Adrenal gland (tissue), 5 donors: ENCODE measurements at regions not wholly inside any gene's neighbourhood (a gene's known extent, or its start where the extent isn't known, plus 50 kb on each side); places are given as distances from the start of the nearest gene placed in this dataset.

Experiments used
- CTCF ChIP-seq, 6 experiments: fragments of 450-650 bp in 4 of 6; fragments of 200-600 bp in 2 of 6; sonication (generic) in 1 of 6; IDR thresholded peaks; 1 replicate in 5 of 6; 2 replicates in 1 of 6; pipeline versions ENCODE4 v1.5.1 to v1.8.0; 2016 to 2021; ENCODE audit warnings: antibody characterized with exemption in 6 of 6, mild to moderate bottlenecking in 2 of 6, moderate library complexity in 1 of 6
- POLR2A ChIP-seq, 2 donors: fragments of 450-650 bp; IDR thresholded peaks; one replicate each; pipeline ENCODE4 v1.6.1; 2017; ENCODE audit warnings: antibody characterized with exemption in 2 of 2, mild to moderate bottlenecking in 2 of 2, moderate library complexity in 1 of 2
- donor health status: DM: no; HTN: no; CAD: no.

- TF ChIP-seq CTCF (IDR thresholded peaks at IDR 0.05) (no peak), POLR2A (IDR thresholded peaks at IDR 0.05) (no peak)
Measured at GRCh38 chr5:2511706-2512105, 239.8 kb downstream of the IRX2 start.
